ENCODE measurements at regions not wholly inside any gene's neighbourhood (a gene's known extent, or its start where the extent isn't known, plus 50 kb on each side); places are given as distances from the start of the nearest gene placed in this dataset.

DNA sequence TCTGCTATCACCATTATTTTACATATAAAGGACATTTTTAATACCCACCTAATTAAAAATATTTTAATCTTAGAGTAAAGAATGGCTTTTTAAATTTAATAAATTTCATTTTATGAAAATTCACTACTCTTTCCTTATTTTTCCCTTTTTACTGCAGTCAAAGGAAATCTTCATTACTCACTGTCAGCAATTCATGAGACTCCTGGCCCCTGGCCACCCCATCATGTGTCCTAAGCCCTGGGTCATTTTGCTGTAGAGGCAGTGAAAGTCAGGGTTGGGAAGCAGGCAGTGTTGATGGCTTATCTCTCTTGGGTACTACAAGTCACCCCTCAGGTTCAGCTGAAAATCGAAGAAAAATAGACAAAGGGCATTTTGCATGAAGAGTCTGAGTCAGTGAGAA lies 468.6 kb upstream of the CCL2 start:
- H2AFZ ChIP-seq (ENCODE audit: low read length) = no peak overlapping the region
- ATAC-seq = no peak

DNA sequence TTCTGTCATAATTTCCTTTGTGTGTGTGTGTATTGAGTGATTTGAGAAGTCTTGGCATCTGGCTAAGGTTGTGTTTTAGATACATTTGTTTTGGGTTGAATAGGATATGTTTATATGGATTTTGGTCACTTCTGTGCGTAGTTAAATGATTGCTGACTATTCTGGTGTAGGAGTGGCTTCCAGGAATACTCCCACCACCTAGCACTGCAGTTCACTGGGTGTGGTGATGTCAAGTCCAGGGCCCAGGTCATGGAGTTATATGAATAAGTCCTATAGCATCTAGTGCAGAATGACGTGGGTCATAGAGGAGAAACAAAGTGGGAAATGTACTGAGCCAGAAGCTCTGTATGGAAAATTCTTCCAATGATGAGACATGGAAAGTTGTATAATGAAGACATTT lies 465.4 kb upstream of the CCL2 start:
- Histone ChIP-seq H4K20me1 (ENCODE audit: insufficient read depth, low read length) (no peaks in the 10 kb centered on the region), H3K79me2 (ENCODE audit: insufficient read depth, low read length) (no peaks in the 10 kb centered on the region), H3K27me3 (ENCODE audit: control insufficient read depth in 1 of 2, insufficient read depth in 2 of 2, low read length in 2 of 2) (no peaks in the 10 kb centered on the region), H3K4me2 (ENCODE audit: low read depth, low read length) (no peak overlapping the region), H3K4me3 (replicated peaks in 1 of 3; ENCODE audit: insufficient read depth in 1 of 3, low read depth in 2 of 3, low read length in 3 of 3) (no peak overlapping the region), H3K9me3 (ENCODE audit: low read length) (no peaks in the 10 kb centered on the region), H3K36me3 (replicated peaks in 1 of 2; ENCODE audit: control insufficient read depth in 1 of 2, insufficient read depth in 2 of 2, low read length in 2 of 2) (no peaks in the 10 kb centered on the region), H2AFZ (ENCODE audit: low read length) (no peak overlapping the region), H3K4me1 (ENCODE audit: insufficient read depth, low read length) (no peaks in the 10 kb centered on the region), H3K27ac (ENCODE audit: extremely low read length, insufficient read depth, low read length) (no peak overlapping the region), H3K9ac (ENCODE audit: insufficient read depth, low read depth, low read length) (no peak overlapping the region)
- in situ Hi-C loops (cut with HindIII; ENCODE audit: extremely low pct_ligation_motif_present, low pct_unique_long_range_greater_than_20kb) (no loop called here), intact Hi-C loops (cut with micrococcal nuclease; ENCODE audit: unreplicated experiment) (no loop called here)
- ChIA-PET POLR2A (no interaction called here), CTCF (ENCODE audit: low intra/inter-chr PET ratio, low total read pairs) (no interaction called here)
- BruUV-seq (replicated peaks) = no TSS peak
- TF ChIP-seq SP5 (CRISPR knock-in tag; IDR thresholded peaks at IDR 0.05; ENCODE audit: borderline replicate concordance, low read depth) (no peak), ZSCAN9 (CRISPR knock-in tag; IDR thresholded peaks at IDR 0.05; ENCODE audit: borderline replicate concordance) (no peak)
- TF ChIP-seq, protein P1, sequence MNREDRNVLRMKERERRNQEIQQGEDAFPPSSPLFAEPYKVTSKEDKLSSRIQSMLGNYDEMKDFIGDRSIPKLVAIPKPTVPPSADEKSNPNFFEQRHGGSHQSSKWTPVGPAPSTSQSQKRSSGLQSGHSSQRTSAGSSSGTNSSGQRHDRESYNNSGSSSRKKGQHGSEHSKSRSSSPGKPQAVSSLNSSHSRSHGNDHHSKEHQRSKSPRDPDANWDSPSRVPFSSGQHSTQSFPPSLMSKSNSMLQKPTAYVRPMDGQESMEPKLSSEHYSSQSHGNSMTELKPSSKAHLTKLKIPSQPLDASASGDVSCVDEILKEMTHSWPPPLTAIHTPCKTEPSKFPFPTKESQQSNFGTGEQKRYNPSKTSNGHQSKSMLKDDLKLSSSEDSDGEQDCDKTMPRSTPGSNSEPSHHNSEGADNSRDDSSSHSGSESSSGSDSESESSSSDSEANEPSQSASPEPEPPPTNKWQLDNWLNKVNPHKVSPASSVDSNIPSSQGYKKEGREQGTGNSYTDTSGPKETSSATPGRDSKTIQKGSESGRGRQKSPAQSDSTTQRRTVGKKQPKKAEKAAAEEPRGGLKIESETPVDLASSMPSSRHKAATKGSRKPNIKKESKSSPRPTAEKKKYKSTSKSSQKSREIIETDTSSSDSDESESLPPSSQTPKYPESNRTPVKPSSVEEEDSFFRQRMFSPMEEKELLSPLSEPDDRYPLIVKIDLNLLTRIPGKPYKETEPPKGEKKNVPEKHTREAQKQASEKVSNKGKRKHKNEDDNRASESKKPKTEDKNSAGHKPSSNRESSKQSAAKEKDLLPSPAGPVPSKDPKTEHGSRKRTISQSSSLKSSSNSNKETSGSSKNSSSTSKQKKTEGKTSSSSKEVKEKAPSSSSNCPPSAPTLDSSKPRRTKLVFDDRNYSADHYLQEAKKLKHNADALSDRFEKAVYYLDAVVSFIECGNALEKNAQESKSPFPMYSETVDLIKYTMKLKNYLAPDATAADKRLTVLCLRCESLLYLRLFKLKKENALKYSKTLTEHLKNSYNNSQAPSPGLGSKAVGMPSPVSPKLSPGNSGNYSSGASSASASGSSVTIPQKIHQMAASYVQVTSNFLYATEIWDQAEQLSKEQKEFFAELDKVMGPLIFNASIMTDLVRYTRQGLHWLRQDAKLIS (CRISPR knock-in tag; IDR thresholded peaks at IDR 0.05) = no peak
- ATAC-seq (no peak), FAIRE-seq (no peak), DNase-seq (ENCODE audit: low spot score) (no peak)
- WGBS (ENCODE audit: low lambda C conversion rate) = 0% methylated on average over 2 of the region's 2 CpGs

More for the DNA sequence above, 468.6 kb upstream of the CCL2 start:
- no peak for FAIRE-seq
- Histone ChIP-seq H3K4me2 (ENCODE audit: low read depth, low read length) (no peak overlapping the region), H3K36me3 (replicated peaks in 1 of 2; ENCODE audit: control insufficient read depth in 1 of 2, insufficient read depth in 2 of 2, low read length in 2 of 2) (no peaks in the 10 kb centered on the region), H3K4me3 (replicated peaks in 1 of 3; ENCODE audit: insufficient read depth in 1 of 3, low read depth in 2 of 3, low read length in 3 of 3) (no peak overlapping the region), H4K20me1 (ENCODE audit: insufficient read depth, low read length) (no peaks in the 10 kb centered on the region), H3K27ac (ENCODE audit: extremely low read length, insufficient read depth, low read length) (no peak overlapping the region), H3K9me3 (ENCODE audit: low read length) (no peaks in the 10 kb centered on the region), H3K9ac (ENCODE audit: insufficient read depth, low read depth, low read length) (no peak overlapping the region), H3K4me1 (ENCODE audit: insufficient read depth, low read length) (no peaks in the 10 kb centered on the region), H3K79me2 (ENCODE audit: insufficient read depth, low read length) (no peaks in the 10 kb centered on the region), H3K27me3 (ENCODE audit: control insufficient read depth in 1 of 2, insufficient read depth in 2 of 2, low read length in 2 of 2) (no peaks in the 10 kb centered on the region; a peak in 1 of 5 replicates)
- intact Hi-C loops (cut with micrococcal nuclease; ENCODE audit: unreplicated experiment) = no loop called here
- DNase-seq (ENCODE audit: low spot score) = no peak
- in situ Hi-C loops (cut with HindIII; ENCODE audit: extremely low pct_ligation_motif_present, low pct_unique_long_range_greater_than_20kb) = no loop called here
- BruUV-seq (replicated peaks) = no TSS peak
- TF ChIP-seq MAFK (conservative IDR thresholded peaks at IDR 0.05 in 1 of 2, IDR thresholded peaks at IDR 0.05 in 1 of 2; ENCODE audit: low read length in 2 of 2) (peak; percentile 13 to 47; a peak in 2 of 4 replicates), DNMT3B (CRISPR knock-in tag; conservative IDR thresholded peaks at IDR 0.05) (no peak), ZNF530 (CRISPR knock-in tag; IDR thresholded peaks at IDR 0.05; ENCODE audit: low read depth) (no peak)
- ChIA-PET CTCF (ENCODE audit: low intra/inter-chr PET ratio, low total read pairs) (no interaction called here), POLR2A (no interaction called here)
- WGBS (ENCODE audit: low lambda C conversion rate) = 0% methylated on average over 1 of the region's 1 CpG

All from HepG2 (cell line).